GM21367 (cell line): ENCODE measurements at regions not wholly inside any gene's neighbourhood (a gene's known extent, or its start where the extent isn't known, plus 50 kb on each side); places are given as distances from the start of the nearest gene placed in this dataset.

Experiments
- ATAC-seq: cut with Tn5 transposase; IDR thresholded peaks from one replicate; pipeline ENCODE4 v1.9.1; 2021; ENCODE audit not compliant: unreplicated experiment

- ATAC-seq = no peak
Measured at GRCh38 chr4:74612837-74613236, 167.9 kb downstream of the AREG start.

- no peak for ATAC-seq
Measured at GRCh38 chr4:74613266-74613665, 168.3 kb downstream of the AREG start.

- ATAC-seq = no peak
Measured at GRCh38 chr4:74615411-74615810, 170.5 kb downstream of the AREG start.

- ATAC-seq = no peak
Measured at GRCh38 chr4:74618166-74618565, 173.2 kb downstream of the AREG start.

GRCh38 chr4:74618659-74619058 lies 173.7 kb downstream of the AREG start:
- no peak for ATAC-seq

GRCh38 chr4:74619931-74620702 lies 174.2 kb downstream of the BTC start:
- ATAC-seq = no peak

GRCh38 chr4:74621616-74622015 lies 172.7 kb downstream of the BTC start:
- ATAC-seq = no peak

- ATAC-seq = peak; percentile 65
Measured at GRCh38 chr4:74623041-74623440, 171.3 kb downstream of the BTC start.

GRCh38 chr4:74624351-74625151 lies 169.8 kb downstream of the BTC start:
- ATAC-seq = no peak

GRCh38 chr4:74625981-74626380 lies 168.3 kb downstream of the BTC start:
- ATAC-seq = no peak

- ATAC-seq = no peak
Measured at GRCh38 chr4:74627093-74627492, 167.2 kb downstream of the BTC start.

- no peak for ATAC-seq
Measured at GRCh38 chr4:74627504-74627903, 166.8 kb downstream of the BTC start.

- ATAC-seq = no peak
Measured at GRCh38 chr4:74628852-74629620, 165.3 kb downstream of the BTC start.

- no peak for ATAC-seq
Measured at GRCh38 chr4:74630551-74630950, 163.8 kb downstream of the BTC start.

GRCh38 chr4:74631338-74631737 lies 163.0 kb downstream of the BTC start:
- ATAC-seq = no peak

- no peak for ATAC-seq
Measured at GRCh38 chr4:74631988-74632387, 162.3 kb downstream of the BTC start.

GRCh38 chr4:74632634-74633033 lies 161.7 kb downstream of the BTC start:
- ATAC-seq = no peak

- no peak for ATAC-seq
Measured at GRCh38 chr4:74635074-74635473, 159.2 kb downstream of the BTC start.

- ATAC-seq = no peak
Measured at GRCh38 chr4:74635490-74636123, 158.7 kb downstream of the BTC start.

GRCh38 chr4:74638001-74638400 lies 156.3 kb downstream of the BTC start:
- no peak for ATAC-seq

GRCh38 chr4:74638689-74639088 lies 155.6 kb downstream of the BTC start:
- no peak for ATAC-seq
